ENCODE measurements at regions not wholly inside any gene's neighbourhood (a gene's known extent, or its start where the extent isn't known, plus 50 kb on each side); places are given as distances from the start of the nearest gene placed in this dataset.

DNA sequence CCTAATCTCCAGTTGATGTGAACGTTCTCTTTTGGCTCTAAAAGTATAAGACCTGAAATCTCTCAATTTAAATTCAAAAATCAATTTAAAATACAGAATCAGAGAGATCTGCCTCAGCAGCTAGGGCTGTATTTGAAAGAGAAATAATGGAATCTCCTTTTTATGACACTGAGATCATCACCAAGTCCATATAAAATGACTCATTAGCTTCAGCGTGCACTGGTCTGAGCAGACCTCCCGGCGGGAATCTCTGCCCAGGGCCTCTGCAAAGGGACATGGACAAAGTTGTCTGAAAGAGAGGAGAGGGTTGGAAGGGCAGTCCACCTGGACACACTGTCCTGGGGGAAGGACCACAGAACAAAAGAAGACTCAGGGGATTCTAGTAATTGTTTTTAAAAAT lies 855.6 kb downstream of the EFNB2 start:
- TF ChIP-seq POLR2AphosphoS5 (IDR thresholded peaks at IDR 0.05; ENCODE audit: low read depth, low read length) (no peak), POLR2A (IDR thresholded peaks at IDR 0.05; ENCODE audit: low read depth, low read length) (no peak), TAF1 (IDR thresholded peaks at IDR 0.05; ENCODE audit: borderline replicate concordance, low read depth, low read length) (no peak)

All from GM12892 (cell line).